PC-9 (cell line): ENCODE measurements at regions not wholly inside any gene's neighbourhood (a gene's known extent, or its start where the extent isn't known, plus 50 kb on each side); places are given as distances from the start of the nearest gene placed in this dataset.

Experiments used
- EZH2 ChIP-seq: fragments of 200-600 bp; sonication (generic); IDR thresholded peaks from 2 replicates; pipeline ENCODE4 v1.8.0; 2017; ENCODE audit warnings: antibody characterized with exemption, low read depth
- TF ChIP-seq, protein P1 (sequence below): fragments of 200-600 bp; sonication (generic); conservative IDR thresholded peaks from 2 replicates; pipeline ENCODE4 v1.6.1; 2017; ENCODE audit warnings: mixed run types, antibody characterized with exemption, mild to moderate bottlenecking, moderate library complexity

DNA sequence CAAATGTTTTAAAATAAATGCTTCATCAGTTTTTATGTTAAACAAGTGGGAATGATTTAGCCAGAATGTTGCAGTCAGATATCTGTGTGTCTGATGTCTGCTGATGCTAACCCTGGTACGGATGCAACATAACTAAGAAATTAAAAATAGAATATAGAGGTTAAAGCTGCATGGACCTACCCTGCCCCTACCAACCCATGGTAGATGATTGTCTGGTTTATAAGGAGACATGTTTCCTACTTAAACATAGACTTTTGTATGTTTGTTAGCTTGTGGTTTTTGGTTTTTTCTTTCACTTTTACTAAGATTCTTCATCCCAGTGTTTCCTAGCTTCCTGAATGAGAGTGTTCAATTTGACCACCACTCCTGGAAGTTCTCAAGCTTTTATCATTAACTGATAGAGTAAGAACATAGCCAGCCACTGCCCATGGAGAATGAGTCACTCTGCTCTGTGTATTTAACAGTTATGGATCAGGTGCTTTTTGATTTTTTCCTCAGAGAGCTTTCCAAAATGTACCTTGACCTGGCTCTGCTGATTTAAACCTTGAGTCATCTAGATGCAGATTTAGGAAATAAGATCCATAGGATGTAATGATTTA is 70.7 kb upstream of the VEPH1 start:
- TF ChIP-seq, protein P1, sequence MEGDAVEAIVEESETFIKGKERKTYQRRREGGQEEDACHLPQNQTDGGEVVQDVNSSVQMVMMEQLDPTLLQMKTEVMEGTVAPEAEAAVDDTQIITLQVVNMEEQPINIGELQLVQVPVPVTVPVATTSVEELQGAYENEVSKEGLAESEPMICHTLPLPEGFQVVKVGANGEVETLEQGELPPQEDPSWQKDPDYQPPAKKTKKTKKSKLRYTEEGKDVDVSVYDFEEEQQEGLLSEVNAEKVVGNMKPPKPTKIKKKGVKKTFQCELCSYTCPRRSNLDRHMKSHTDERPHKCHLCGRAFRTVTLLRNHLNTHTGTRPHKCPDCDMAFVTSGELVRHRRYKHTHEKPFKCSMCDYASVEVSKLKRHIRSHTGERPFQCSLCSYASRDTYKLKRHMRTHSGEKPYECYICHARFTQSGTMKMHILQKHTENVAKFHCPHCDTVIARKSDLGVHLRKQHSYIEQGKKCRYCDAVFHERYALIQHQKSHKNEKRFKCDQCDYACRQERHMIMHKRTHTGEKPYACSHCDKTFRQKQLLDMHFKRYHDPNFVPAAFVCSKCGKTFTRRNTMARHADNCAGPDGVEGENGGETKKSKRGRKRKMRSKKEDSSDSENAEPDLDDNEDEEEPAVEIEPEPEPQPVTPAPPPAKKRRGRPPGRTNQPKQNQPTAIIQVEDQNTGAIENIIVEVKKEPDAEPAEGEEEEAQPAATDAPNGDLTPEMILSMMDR = no peak
- no peak for TF ChIP-seq EZH2
